GM23338 (cell line): ENCODE measurements at regions not wholly inside any gene's neighbourhood (a gene's known extent, or its start where the extent isn't known, plus 50 kb on each side); places are given as distances from the start of the nearest gene placed in this dataset.

Source experiments
- ATAC-seq: fragments of 200-7000 bp; cut with Tn5 transposase; 3 replicates; pipeline ENCODE4 v1.9.1; 2020
- DNase-seq: peaks from one replicate; pipeline ENCODE4 v3.0.0-alpha.2; 2015; ENCODE audit warnings: low spot score
- H2AFZ ChIP-seq: fragments of 200-600 bp; sonication (generic); 2 replicates; pipeline ENCODE4 v1.8.0; 2016; ENCODE audit warnings: antibody characterized with exemption, mild to moderate bottlenecking, moderate library complexity
- H3F3A ChIP-seq: fragments of 200-600 bp; sonication (generic); replicated peaks from 2 replicates; pipeline ENCODE4 v1.8.0; 2017; ENCODE audit warnings: antibody characterized with exemption, mixed run types, low read depth
- H3K27ac ChIP-seq: fragments of 200-600 bp; sonication (generic); 2 replicates; pipeline ENCODE4 v1.6.1; 2016; ENCODE audit warnings: low read depth
- H3K27me3 ChIP-seq: fragments of 200-600 bp; sonication (generic); 2 replicates; pipeline ENCODE4 v1.8.0; 2016; ENCODE audit warnings: mild to moderate bottlenecking, mixed run types, moderate library complexity; ENCODE audit not compliant: insufficient read depth
- H3K36me3 ChIP-seq: fragments of 200-600 bp; sonication (generic); 2 replicates; pipeline ENCODE4 v1.8.0; 2016; ENCODE audit warnings: mild to moderate bottlenecking; ENCODE audit not compliant: insufficient read depth
- H3K4me1 ChIP-seq: fragments of 200-600 bp; sonication (generic); 2 replicates; pipeline ENCODE4 v1.8.0; 2016; ENCODE audit warnings: mild to moderate bottlenecking, moderate library complexity; ENCODE audit not compliant: insufficient read depth
- H3K4me2 ChIP-seq: fragments of 200-600 bp; sonication (generic); 2 replicates; pipeline ENCODE4 v1.7.1; 2017; ENCODE audit warnings: mixed run types
- H3K4me3 ChIP-seq: fragments of 200-600 bp; sonication (generic); 2 replicates; pipeline ENCODE4 v1.6.1; 2016; ENCODE audit warnings: mixed run types
- H3K79me2 ChIP-seq: fragments of 200-600 bp; sonication (generic); replicated peaks from 2 replicates; pipeline ENCODE4 v1.8.0; 2017; ENCODE audit warnings: mild to moderate bottlenecking; ENCODE audit not compliant: insufficient read depth
- H3K9me2 ChIP-seq: fragments of 200-600 bp; sonication (generic); 2 replicates; pipeline ENCODE4 v1.8.0; 2017; ENCODE audit not compliant: insufficient read depth
- H4K20me1 ChIP-seq: fragments of 200-600 bp; sonication (generic); replicated peaks from 2 replicates; pipeline ENCODE4 v1.8.0; 2017; ENCODE audit warnings: mild to moderate bottlenecking; ENCODE audit not compliant: insufficient read depth
- H3K27ac Mint-ChIP-seq: 2 replicates; pipeline ENCODE4 v1.8.0; 2020; ENCODE audit warnings: inconsistent platforms, mild to moderate bottlenecking, moderate library complexity, mixed read lengths
- H3K27me3 Mint-ChIP-seq: 3 replicates; pipeline ENCODE4 v1.8.0; 2022; ENCODE audit warnings: low read depth, mild to moderate bottlenecking, moderate library complexity, mixed read lengths, inconsistent platforms; ENCODE audit not compliant: insufficient read depth, poor library complexity
- H3K36me3 Mint-ChIP-seq: 3 replicates; pipeline ENCODE4 v1.8.0; 2021; ENCODE audit warnings: low read depth, mild to moderate bottlenecking, inconsistent platforms, moderate library complexity, mixed read lengths
- H3K4me1 Mint-ChIP-seq: 3 replicates; pipeline ENCODE4 v1.8.0; 2020; ENCODE audit warnings: mild to moderate bottlenecking, inconsistent platforms, mixed read lengths
- H3K4me3 Mint-ChIP-seq: 3 replicates; pipeline ENCODE4 v1.8.0; 2021; ENCODE audit warnings: moderate library complexity, mild to moderate bottlenecking, inconsistent platforms, mixed read lengths
- H3K9me3 Mint-ChIP-seq: 3 replicates; pipeline ENCODE4 v1.8.0; 2020; ENCODE audit warnings: moderate library complexity, mild to moderate bottlenecking, inconsistent platforms, mixed read lengths
- CREB1 ChIP-seq: fragments of 250-450 bp; sonication (Bioruptor Pico); IDR thresholded peaks from 2 replicates; pipeline ENCODE4 v1.5.0; 2020; ENCODE audit warnings: low read depth, mild to moderate bottlenecking, moderate library complexity
- CTCF ChIP-seq, 2 experiments: fragments of 200-600 bp in 1 of 2; sonication (generic) in 1 of 2; conservative IDR thresholded peaks; 2 replicates each; pipeline versions ENCODE4 v1.5.1 to v1.6.1; 2016 to 2017; ENCODE audit warnings: antibody characterized with exemption in 2 of 2, low read depth in 2 of 2, mild to moderate bottlenecking in 2 of 2, moderate library complexity in 1 of 2
- ETS1 ChIP-seq: IDR thresholded peaks from 2 replicates; pipeline ENCODE4 v1.6.1; 2016; ENCODE audit warnings: antibody characterized with exemption
- EZH2 ChIP-seq: fragments of 200-600 bp; sonication (generic); IDR thresholded peaks from one replicate; pipeline ENCODE4 v1.8.0; 2017; ENCODE audit warnings: antibody characterized with exemption, mild to moderate bottlenecking, low read depth; ENCODE audit not compliant: unreplicated experiment
- EZH2phosphoT487 ChIP-seq: fragments of 200-600 bp; sonication (generic); IDR thresholded peaks from one replicate; pipeline ENCODE4 v1.8.1; 2018; ENCODE audit warnings: antibody characterized with exemption; ENCODE audit not compliant: unreplicated experiment
- JUNB ChIP-seq: IDR thresholded peaks from one replicate; pipeline ENCODE4 v1.6.1; 2016; ENCODE audit warnings: antibody characterized with exemption; ENCODE audit not compliant: unreplicated experiment
- NANOG ChIP-seq: IDR thresholded peaks from 2 replicates; pipeline ENCODE4 v1.6.1; 2016; ENCODE audit warnings: antibody characterized with exemption, borderline replicate concordance
- POLR2AphosphoS5 ChIP-seq: IDR thresholded peaks from 2 replicates; pipeline ENCODE4 v1.6.1; 2016; ENCODE audit warnings: antibody characterized with exemption, low read depth
- STAT1 ChIP-seq: IDR thresholded peaks from one replicate; pipeline ENCODE4 v1.6.1; 2016; ENCODE audit warnings: antibody characterized with exemption; ENCODE audit not compliant: unreplicated experiment
- ZNF114 ChIP-seq: fragments of 250-450 bp; sonication (Bioruptor Pico); IDR thresholded peaks from 2 replicates; pipeline ENCODE4 v1.5.0; 2020; ENCODE audit warnings: mild to moderate bottlenecking, moderate library complexity
- ZNF331 ChIP-seq: fragments of 250-450 bp; sonication (Bioruptor Pico); IDR thresholded peaks from 2 replicates; pipeline ENCODE4 v1.5.0; 2020; ENCODE audit warnings: low read depth, mild to moderate bottlenecking, moderate library complexity
- TF ChIP-seq, protein P1 (sequence below): IDR thresholded peaks from one replicate; pipeline ENCODE4 v1.6.1; 2018; ENCODE audit warnings: antibody characterized with exemption; ENCODE audit not compliant: unreplicated experiment
- TF ChIP-seq, protein P2 (sequence below): fragments of 250-450 bp; sonication (Bioruptor Pico); IDR thresholded peaks from 2 replicates; pipeline ENCODE4 v1.5.0; 2020; ENCODE audit warnings: mild to moderate bottlenecking, moderate library complexity

- Histone ChIP-seq H3K79me2 (no peaks in the 10 kb centered on the region), H3K27me3 (no peaks in the 10 kb centered on the region), H3F3A (no peaks in the 10 kb centered on the region), H3K27ac (no peak overlapping the region), H3K4me1 (no peaks in the 10 kb centered on the region), H3K4me3 (no peak overlapping the region), H4K20me1 (no peaks in the 10 kb centered on the region), H2AFZ (no peak overlapping the region), H3K4me2 (no peak overlapping the region), H3K36me3 (no peaks in the 10 kb centered on the region; the same call in 1 of the 2 replicates), H3K9me2 (0 out of 2 replicates have a peak, but pooled peaks cover 5% of the 10 kb centered on the region)
- Mint-ChIP-seq H3K4me1 (peaks cover 17% of the 10 kb centered on the region), H3K9me3 (peaks cover 17% of the 10 kb centered on the region; the same call in 2 of the 3 replicates), H3K27me3 (peaks cover 2% of the 10 kb centered on the region), H3K4me3 (no peak overlapping the region), H3K36me3 (peaks cover 2% of the 10 kb centered on the region; the same call in 1 of the 3 replicates), H3K27ac (no peak overlapping the region)
- TF ChIP-seq CREB1 (CRISPR knock-in tag) (no peak), ZNF114 (CRISPR knock-in tag) (no peak), EZH2 (no peak), EZH2phosphoT487 (no peak), JUNB (no peak), POLR2AphosphoS5 (no peak), ETS1 (no peak), CTCF (conservative IDR thresholded peaks at IDR 0.05; ENCODE audit: low read depth in 2 of 2) (no peak), ZNF331 (CRISPR knock-in tag) (no peak), NANOG (no peak), STAT1 (no peak)
- TF ChIP-seq, protein P1, sequence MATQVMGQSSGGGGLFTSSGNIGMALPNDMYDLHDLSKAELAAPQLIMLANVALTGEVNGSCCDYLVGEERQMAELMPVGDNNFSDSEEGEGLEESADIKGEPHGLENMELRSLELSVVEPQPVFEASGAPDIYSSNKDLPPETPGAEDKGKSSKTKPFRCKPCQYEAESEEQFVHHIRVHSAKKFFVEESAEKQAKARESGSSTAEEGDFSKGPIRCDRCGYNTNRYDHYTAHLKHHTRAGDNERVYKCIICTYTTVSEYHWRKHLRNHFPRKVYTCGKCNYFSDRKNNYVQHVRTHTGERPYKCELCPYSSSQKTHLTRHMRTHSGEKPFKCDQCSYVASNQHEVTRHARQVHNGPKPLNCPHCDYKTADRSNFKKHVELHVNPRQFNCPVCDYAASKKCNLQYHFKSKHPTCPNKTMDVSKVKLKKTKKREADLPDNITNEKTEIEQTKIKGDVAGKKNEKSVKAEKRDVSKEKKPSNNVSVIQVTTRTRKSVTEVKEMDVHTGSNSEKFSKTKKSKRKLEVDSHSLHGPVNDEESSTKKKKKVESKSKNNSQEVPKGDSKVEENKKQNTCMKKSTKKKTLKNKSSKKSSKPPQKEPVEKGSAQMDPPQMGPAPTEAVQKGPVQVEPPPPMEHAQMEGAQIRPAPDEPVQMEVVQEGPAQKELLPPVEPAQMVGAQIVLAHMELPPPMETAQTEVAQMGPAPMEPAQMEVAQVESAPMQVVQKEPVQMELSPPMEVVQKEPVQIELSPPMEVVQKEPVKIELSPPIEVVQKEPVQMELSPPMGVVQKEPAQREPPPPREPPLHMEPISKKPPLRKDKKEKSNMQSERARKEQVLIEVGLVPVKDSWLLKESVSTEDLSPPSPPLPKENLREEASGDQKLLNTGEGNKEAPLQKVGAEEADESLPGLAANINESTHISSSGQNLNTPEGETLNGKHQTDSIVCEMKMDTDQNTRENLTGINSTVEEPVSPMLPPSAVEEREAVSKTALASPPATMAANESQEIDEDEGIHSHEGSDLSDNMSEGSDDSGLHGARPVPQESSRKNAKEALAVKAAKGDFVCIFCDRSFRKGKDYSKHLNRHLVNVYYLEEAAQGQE = no peak
- TF ChIP-seq, protein P2, sequence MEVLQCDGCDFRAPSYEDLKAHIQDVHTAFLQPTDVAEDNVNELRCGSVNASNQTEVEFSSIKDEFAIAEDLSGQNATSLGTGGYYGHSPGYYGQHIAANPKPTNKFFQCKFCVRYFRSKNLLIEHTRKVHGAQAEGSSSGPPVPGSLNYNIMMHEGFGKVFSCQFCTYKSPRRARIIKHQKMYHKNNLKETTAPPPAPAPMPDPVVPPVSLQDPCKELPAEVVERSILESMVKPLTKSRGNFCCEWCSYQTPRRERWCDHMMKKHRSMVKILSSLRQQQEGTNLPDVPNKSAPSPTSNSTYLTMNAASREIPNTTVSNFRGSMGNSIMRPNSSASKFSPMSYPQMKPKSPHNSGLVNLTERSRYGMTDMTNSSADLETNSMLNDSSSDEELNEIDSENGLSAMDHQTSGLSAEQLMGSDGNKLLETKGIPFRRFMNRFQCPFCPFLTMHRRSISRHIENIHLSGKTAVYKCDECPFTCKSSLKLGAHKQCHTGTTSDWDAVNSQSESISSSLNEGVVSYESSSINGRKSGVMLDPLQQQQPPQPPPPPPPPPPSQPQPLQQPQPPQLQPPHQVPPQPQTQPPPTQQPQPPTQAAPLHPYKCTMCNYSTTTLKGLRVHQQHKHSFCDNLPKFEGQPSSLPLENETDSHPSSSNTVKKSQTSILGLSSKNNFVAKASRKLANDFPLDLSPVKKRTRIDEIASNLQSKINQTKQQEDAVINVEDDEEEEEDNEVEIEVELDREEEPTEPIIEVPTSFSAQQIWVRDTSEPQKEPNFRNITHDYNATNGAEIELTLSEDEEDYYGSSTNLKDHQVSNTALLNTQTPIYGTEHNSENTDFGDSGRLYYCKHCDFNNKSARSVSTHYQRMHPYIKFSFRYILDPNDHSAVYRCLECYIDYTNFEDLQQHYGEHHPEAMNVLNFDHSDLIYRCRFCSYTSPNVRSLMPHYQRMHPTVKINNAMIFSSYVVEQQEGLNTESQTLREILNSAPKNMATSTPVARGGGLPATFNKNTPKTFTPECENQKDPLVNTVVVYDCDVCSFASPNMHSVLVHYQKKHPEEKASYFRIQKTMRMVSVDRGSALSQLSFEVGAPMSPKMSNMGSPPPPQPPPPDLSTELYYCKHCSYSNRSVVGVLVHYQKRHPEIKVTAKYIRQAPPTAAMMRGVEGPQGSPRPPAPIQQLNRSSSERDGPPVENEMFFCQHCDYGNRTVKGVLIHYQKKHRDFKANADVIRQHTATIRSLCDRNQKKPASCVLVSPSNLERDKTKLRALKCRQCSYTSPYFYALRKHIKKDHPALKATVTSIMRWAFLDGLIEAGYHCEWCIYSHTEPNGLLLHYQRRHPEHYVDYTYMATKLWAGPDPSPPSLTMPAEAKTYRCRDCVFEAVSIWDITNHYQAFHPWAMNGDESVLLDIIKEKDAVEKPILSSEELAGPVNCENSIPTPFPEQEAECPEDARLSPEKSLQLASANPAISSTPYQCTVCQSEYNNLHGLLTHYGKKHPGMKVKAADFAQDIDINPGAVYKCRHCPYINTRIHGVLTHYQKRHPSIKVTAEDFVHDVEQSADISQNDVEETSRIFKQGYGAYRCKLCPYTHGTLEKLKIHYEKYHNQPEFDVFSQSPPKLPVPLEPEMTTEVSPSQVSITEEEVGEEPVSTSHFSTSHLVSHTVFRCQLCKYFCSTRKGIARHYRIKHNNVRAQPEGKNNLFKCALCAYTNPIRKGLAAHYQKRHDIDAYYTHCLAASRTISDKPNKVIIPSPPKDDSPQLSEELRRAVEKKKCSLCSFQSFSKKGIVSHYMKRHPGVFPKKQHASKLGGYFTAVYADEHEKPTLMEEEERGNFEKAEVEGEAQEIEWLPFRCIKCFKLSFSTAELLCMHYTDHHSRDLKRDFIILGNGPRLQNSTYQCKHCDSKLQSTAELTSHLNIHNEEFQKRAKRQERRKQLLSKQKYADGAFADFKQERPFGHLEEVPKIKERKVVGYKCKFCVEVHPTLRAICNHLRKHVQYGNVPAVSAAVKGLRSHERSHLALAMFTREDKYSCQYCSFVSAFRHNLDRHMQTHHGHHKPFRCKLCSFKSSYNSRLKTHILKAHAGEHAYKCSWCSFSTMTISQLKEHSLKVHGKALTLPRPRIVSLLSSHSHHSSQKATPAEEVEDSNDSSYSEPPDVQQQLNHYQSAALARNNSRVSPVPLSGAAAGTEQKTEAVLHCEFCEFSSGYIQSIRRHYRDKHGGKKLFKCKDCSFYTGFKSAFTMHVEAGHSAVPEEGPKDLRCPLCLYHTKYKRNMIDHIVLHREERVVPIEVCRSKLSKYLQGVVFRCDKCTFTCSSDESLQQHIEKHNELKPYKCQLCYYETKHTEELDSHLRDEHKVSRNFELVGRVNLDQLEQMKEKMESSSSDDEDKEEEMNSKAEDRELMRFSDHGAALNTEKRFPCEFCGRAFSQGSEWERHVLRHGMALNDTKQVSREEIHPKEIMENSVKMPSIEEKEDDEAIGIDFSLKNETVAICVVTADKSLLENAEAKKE (CRISPR knock-in tag) = no peak
- DNase-seq (no peak), ATAC-seq (no peak)
Observed at GRCh38 chr12:115400011-115400410, 716.0 kb upstream of the TBX3 start.
